Left ventricle myocardium inferior (tissue), 1 donor: ENCODE measurements at regions not wholly inside any gene's neighbourhood (a gene's known extent, or its start where the extent isn't known, plus 50 kb on each side); places are given as distances from the start of the nearest gene placed in this dataset.

ENCODE experiments used
- DNase-seq: peaks from one replicate; pipeline ENCODE4 v3.0.0-alpha.2; 2020
- H3K27ac ChIP-seq: fragments of 200-600 bp; replicated peaks from 2 replicates; pipeline ENCODE4 v1.8.0; 2021
- H3K27me3 ChIP-seq: fragments of 200-600 bp; 2 replicates; pipeline ENCODE4 v1.8.0; 2021; ENCODE audit warnings: low read depth
- H3K36me3 ChIP-seq: fragments of 200-600 bp; 2 replicates; pipeline ENCODE4 v1.8.0; 2021
- H3K4me1 ChIP-seq: fragments of 200-600 bp; 2 replicates; pipeline ENCODE4 v1.8.0; 2021
- H3K4me3 ChIP-seq: fragments of 200-600 bp; 2 replicates; pipeline ENCODE4 v1.8.0; 2021; ENCODE audit warnings: mild to moderate bottlenecking, moderate library complexity
- H3K9me3 ChIP-seq: fragments of 200-600 bp; replicated peaks from 2 replicates; pipeline ENCODE4 v1.8.0; 2021
- CTCF ChIP-seq: fragments of 200-600 bp; IDR thresholded peaks from 2 replicates; pipeline ENCODE4 v1.8.0; 2021; ENCODE audit warnings: antibody characterized with exemption, mild to moderate bottlenecking, borderline replicate concordance
- intact Hi-C: fragments of 100-400 bp; cut with micrococcal nuclease; formaldehyde crosslinking; loops from one replicate; pipeline ENCODE4 v1.11.0; 2022
- donor health status: DM: no; HTN: yes; CAD: no; lungs with severe emphysema.

GRCh38 chr6:121652726-121653623 lies 217.5 kb downstream of the GJA1 start:
- Histone ChIP-seq H3K27me3 (no peaks in the 10 kb centered on the region), H3K27ac (peak overlapping the region; percentile 77), H3K36me3 (no peaks in the 10 kb centered on the region), H3K9me3 (no peaks in the 10 kb centered on the region), H3K4me3 (no peak overlapping the region), H3K4me1 (peaks cover 10% of the 10 kb centered on the region)
- intact Hi-C loops, result no loop called here
- TF ChIP-seq CTCF, result no peak
- DNase-seq, result no peak

- intact Hi-C loops, result no loop called here
- Histone ChIP-seq H3K4me1 (peaks cover 10% of the 10 kb centered on the region), H3K27me3 (no peaks in the 10 kb centered on the region), H3K4me3 (no peak overlapping the region), H3K27ac (peak overlapping the region; percentile 77), H3K36me3 (no peaks in the 10 kb centered on the region), H3K9me3 (no peaks in the 10 kb centered on the region)
- DNase-seq, result no peak
- TF ChIP-seq CTCF, result no peak
Measured at GRCh38 chr6:121653624-121654008, 218.2 kb downstream of the GJA1 start.

GRCh38 chr6:121657972-121658371 lies 222.5 kb downstream of the GJA1 start:
- TF ChIP-seq CTCF, result no peak
- no peak for DNase-seq
- H3K4me1 ChIP-seq, result peaks cover 10% of the 10 kb centered on the region
- intact Hi-C loops, result no loop called here
- no peaks in the 10 kb centered on the region for H3K9me3 ChIP-seq
- no peaks in the 10 kb centered on the region for H3K36me3 ChIP-seq
- H3K4me3 ChIP-seq, result no peak overlapping the region
- no peak overlapping the region for H3K27ac ChIP-seq
- no peaks in the 10 kb centered on the region for H3K27me3 ChIP-seq

GRCh38 chr6:121660277-121660676 lies 224.8 kb downstream of the GJA1 start:
- Histone ChIP-seq H3K9me3 (no peaks in the 10 kb centered on the region), H3K27me3 (no peaks in the 10 kb centered on the region), H3K4me3 (no peak overlapping the region), H3K27ac (no peak overlapping the region), H3K4me1 (peaks cover under 1% of the 10 kb centered on the region), H3K36me3 (no peaks in the 10 kb centered on the region)
- no peak for TF ChIP-seq CTCF
- intact Hi-C loops, result loop anchor here (10.0 kb wide), 1 partner anchor 165 kb away; no protein-coding TSS in a partner anchor
- DNase-seq, result no peak

GRCh38 chr6:121663292-121663810 lies 227.9 kb downstream of the GJA1 start:
- no peak for TF ChIP-seq CTCF
- Histone ChIP-seq H3K9me3 (no peaks in the 10 kb centered on the region), H3K4me3 (no peak overlapping the region), H3K4me1 (peaks cover 22% of the 10 kb centered on the region), H3K27me3 (no peaks in the 10 kb centered on the region), H3K27ac (no peak overlapping the region), H3K36me3 (no peaks in the 10 kb centered on the region)
- intact Hi-C loops, result loop anchor here (10.0 kb wide), 1 partner anchor 161 kb away; no protein-coding TSS in a partner anchor
- no peak for DNase-seq
